ENCODE measurements at regions not wholly inside any gene's neighbourhood (a gene's known extent, or its start where the extent isn't known, plus 50 kb on each side); places are given as distances from the start of the nearest gene placed in this dataset.
"Not testable (repeated sequence)": the region's sequence is repeated elsewhere in the genome, so short reads cannot be mapped to it uniquely, and the experiment has no call there.

DNA sequence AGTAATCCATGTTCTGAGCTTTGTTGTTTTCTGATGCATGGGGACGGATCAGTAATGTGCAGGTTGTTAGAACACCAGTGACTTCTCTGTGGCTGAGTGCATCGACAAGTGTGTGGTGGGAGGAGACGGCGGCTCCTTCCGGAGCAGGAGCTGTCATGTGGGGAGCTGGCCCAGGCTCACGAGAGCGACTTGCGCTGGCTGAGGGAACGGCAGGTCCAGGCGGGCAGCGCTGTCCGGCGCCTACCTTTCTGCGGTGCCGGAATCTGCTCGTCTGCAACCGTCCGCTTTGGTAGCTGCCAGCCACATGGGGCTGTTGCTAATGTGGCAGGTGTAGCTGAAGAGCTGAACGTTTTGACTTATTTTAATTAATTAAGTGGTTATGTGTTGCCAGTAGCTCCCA, 55.5 kb upstream of the MUC20 start:
- TF ChIP-seq EZH2 (IDR thresholded peaks at IDR 0.05; ENCODE audit: borderline replicate concordance, low read depth, low read length, severe bottlenecking); POLR2AphosphoS5 (IDR thresholded peaks at IDR 0.05; ENCODE audit: insufficient read depth, low read depth, low read length); POLR2A (IDR thresholded peaks at IDR 0.05; ENCODE audit: low read depth, low read length); MYC (IDR thresholded peaks at IDR 0.05; ENCODE audit: low read depth, low read length): not testable (repeated sequence)
- TF ChIP-seq, protein P1, sequence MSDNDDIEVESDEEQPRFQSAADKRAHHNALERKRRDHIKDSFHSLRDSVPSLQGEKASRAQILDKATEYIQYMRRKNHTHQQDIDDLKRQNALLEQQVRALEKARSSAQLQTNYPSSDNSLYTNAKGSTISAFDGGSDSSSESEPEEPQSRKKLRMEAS (IDR thresholded peaks at IDR 0.05; ENCODE audit: insufficient read depth, insufficient read length), result not testable (repeated sequence)
- TF ChIP-seq, protein P2, sequence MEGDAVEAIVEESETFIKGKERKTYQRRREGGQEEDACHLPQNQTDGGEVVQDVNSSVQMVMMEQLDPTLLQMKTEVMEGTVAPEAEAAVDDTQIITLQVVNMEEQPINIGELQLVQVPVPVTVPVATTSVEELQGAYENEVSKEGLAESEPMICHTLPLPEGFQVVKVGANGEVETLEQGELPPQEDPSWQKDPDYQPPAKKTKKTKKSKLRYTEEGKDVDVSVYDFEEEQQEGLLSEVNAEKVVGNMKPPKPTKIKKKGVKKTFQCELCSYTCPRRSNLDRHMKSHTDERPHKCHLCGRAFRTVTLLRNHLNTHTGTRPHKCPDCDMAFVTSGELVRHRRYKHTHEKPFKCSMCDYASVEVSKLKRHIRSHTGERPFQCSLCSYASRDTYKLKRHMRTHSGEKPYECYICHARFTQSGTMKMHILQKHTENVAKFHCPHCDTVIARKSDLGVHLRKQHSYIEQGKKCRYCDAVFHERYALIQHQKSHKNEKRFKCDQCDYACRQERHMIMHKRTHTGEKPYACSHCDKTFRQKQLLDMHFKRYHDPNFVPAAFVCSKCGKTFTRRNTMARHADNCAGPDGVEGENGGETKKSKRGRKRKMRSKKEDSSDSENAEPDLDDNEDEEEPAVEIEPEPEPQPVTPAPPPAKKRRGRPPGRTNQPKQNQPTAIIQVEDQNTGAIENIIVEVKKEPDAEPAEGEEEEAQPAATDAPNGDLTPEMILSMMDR (IDR thresholded peaks at IDR 0.05; ENCODE audit: extremely low read depth in 1 of 2, insufficient read depth in 1 of 2, low read depth in 1 of 2, low read length in 2 of 2), result not testable (repeated sequence)
